ENCODE measurements at regions not wholly inside any gene's neighbourhood (a gene's known extent, or its start where the extent isn't known, plus 50 kb on each side); places are given as distances from the start of the nearest gene placed in this dataset.

DNA sequence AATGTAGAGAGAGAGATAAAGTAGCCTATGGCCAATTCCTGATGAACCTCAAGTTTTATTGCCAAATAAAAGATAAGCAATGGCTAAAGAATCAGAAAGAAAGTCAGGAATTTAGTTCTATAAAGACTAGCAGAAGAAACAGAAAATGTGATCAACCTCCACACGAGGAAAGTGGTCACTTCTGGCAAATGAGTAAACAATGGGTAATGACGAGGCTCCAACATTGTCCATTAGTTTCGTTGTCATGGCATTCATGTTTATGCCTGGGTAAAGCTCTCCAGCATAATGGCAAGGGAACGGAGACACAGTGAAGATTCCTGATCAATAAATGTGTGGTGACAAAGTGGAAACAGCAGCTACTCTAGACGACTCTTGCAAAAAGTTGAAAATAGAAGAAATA lies 341.8 kb upstream of the CTNND2 start:
- Histone ChIP-seq H2BK20ac (ENCODE audit: low read length) (no peak overlapping the region), H4K8ac (ENCODE audit: extremely low read depth, insufficient read depth, low read length) (no peak overlapping the region), H2BK12ac (ENCODE audit: low read depth, low read length) (no peak overlapping the region), H3K14ac (ENCODE audit: insufficient read length) (no peak overlapping the region), H3K18ac (ENCODE audit: extremely low read depth, low read length) (no peak overlapping the region), H4K5ac (ENCODE audit: insufficient read length, low read depth, low read length) (no peak overlapping the region), H3K79me2 (ENCODE audit: control insufficient read depth in 1 of 2, insufficient read depth in 2 of 2, low read length in 2 of 2) (no peaks in the 10 kb centered on the region), H2AK5ac (ENCODE audit: low read depth, low read length) (no peak overlapping the region), H3K23ac (ENCODE audit: insufficient read length) (no peak overlapping the region), H3K9ac (replicated peaks in 1 of 4; ENCODE audit: extremely low read depth in 1 of 4, low read depth in 3 of 4, low read length in 3 of 4) (no peak overlapping the region), H3K56ac (replicated peaks; ENCODE audit: insufficient read length, low read depth, low read length) (no peak overlapping the region), H4K91ac (replicated peaks; ENCODE audit: insufficient read length, low read length) (no peak overlapping the region), H3K4me3 (ENCODE audit: extremely low read depth in 1 of 4, insufficient read depth in 2 of 4, low read depth in 3 of 4, low read length in 4 of 4) (no peak overlapping the region), H3K79me1 (ENCODE audit: low read depth, low read length) (no peaks in the 10 kb centered on the region), H4K20me1 (replicated peaks in 1 of 2; ENCODE audit: control insufficient read depth in 1 of 2, insufficient read depth in 2 of 2, low read length in 2 of 2) (no peaks in the 10 kb centered on the region), H2AFZ (ENCODE audit: low read length) (no peak overlapping the region), H3K4me1 (replicated peaks in 1 of 4; ENCODE audit: control insufficient read depth in 3 of 4, insufficient read depth in 4 of 4, low read length in 3 of 4) (peaks cover 0 to 2% (median 0%) of the 10 kb centered on the region in 4 experiments; a peak in 1 of 7 replicates), H3K23me2 (ENCODE audit: low read depth, low read length) (no peaks in the 10 kb centered on the region), H3K27ac (ENCODE audit: low read depth, low read length) (no peak overlapping the region), H2BK120ac (replicated peaks; ENCODE audit: low read depth, low read length) (no peak overlapping the region), H2BK15ac (ENCODE audit: low read length) (no peak overlapping the region), H3K36me3 (ENCODE audit: control insufficient read depth in 2 of 4, insufficient read depth in 4 of 4, low read length in 3 of 4) (no peaks in the 10 kb centered on the region), H3K9me3 (ENCODE audit: insufficient read depth in 2 of 2, low read depth in 1 of 2, low read length in 1 of 2) (no peaks in the 10 kb centered on the region), H3K4ac (replicated peaks; ENCODE audit: insufficient read length, low read depth, low read length) (no peak overlapping the region), H3K27me3 (replicated peaks in 1 of 4; ENCODE audit: control insufficient read depth in 3 of 4, extremely low read depth in 1 of 4, insufficient read depth in 3 of 4, low read length in 3 of 4) (no peaks in the 10 kb centered on the region), H2BK5ac (ENCODE audit: low read depth, low read length) (no peak overlapping the region), H3K4me2 (ENCODE audit: insufficient read depth in 1 of 2, low read depth in 2 of 2, low read length in 2 of 2) (no peak overlapping the region)
- ChIA-PET POLR2A (ENCODE audit: partially characterized antibody) (no interaction called here), CTCF (ENCODE audit: partially characterized antibody) (interaction anchor here (0.6 to 0.7 kb wide), 2 partner anchors 54 to 122 kb away, joined by 3 to 5 read pairs; no protein-coding TSS in a partner anchor)
- DNase-seq (ENCODE audit: low read depth in 1 of 2, low spot score in 2 of 2) (no peak), FAIRE-seq (no peak)
- WGBS, 2 experiments (ENCODE audit: extremely low coverage in 1 of 2, insufficient coverage in 1 of 2, insufficient read length in 1 of 2, insufficient replicate concordance in 2 of 2, low coverage in 1 of 2, low lambda C conversion rate in 2 of 2, missing lambda C conversion rate in 1 of 2): 80% methylated on average over 5 of the region's 5 CpGs; no CpG with 5 or more reads in 1 of the 2 experiments
- TF ChIP-seq CHD2 (IDR thresholded peaks at IDR 0.05; ENCODE audit: low read length): no peak
- TF ChIP-seq RXRA (IDR thresholded peaks at IDR 0.05; ENCODE audit: insufficient read depth, low read depth, low read length): no peak
- TF ChIP-seq SIRT6 (IDR thresholded peaks at IDR 0.05; ENCODE audit: low read length): no peak
- no peak for TF ChIP-seq BACH1 (IDR thresholded peaks at IDR 0.05; ENCODE audit: low read length)
- TF ChIP-seq CTCF (IDR thresholded peaks at IDR 0.05; ENCODE audit: control extremely low read depth in 1 of 3, insufficient read depth in 1 of 3, low read depth in 1 of 3, low read length in 3 of 3): no peak
- TF ChIP-seq, protein P1, sequence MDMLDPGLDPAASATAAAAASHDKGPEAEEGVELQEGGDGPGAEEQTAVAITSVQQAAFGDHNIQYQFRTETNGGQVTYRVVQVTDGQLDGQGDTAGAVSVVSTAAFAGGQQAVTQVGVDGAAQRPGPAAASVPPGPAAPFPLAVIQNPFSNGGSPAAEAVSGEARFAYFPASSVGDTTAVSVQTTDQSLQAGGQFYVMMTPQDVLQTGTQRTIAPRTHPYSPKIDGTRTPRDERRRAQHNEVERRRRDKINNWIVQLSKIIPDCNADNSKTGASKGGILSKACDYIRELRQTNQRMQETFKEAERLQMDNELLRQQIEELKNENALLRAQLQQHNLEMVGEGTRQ (IDR thresholded peaks at IDR 0.05; ENCODE audit: low read length): no peak
- TF ChIP-seq NRF1 (IDR thresholded peaks at IDR 0.05; ENCODE audit: low read depth, low read length): no peak
- no peak for TF ChIP-seq PHF8 (conservative IDR thresholded peaks at IDR 0.05; ENCODE audit: low read depth, low read length)

Data from H1 (cell line).